OCI-LY1 (cell line): ENCODE measurements at regions not wholly inside any gene's neighbourhood (a gene's known extent, or its start where the extent isn't known, plus 50 kb on each side); places are given as distances from the start of the nearest gene placed in this dataset.

ENCODE experiments used
- EZH2 ChIP-seq: fragments of 200-600 bp; sonication (generic), shearing (Covaris generic); IDR thresholded peaks from 2 replicates; pipeline ENCODE4 v1.8.0; 2017; ENCODE audit warnings: borderline replicate concordance, mixed run types, mild to moderate bottlenecking, antibody characterized with exemption, low read length, moderate library complexity, mixed read lengths
- TF ChIP-seq, protein P1 (sequence below): fragments of 200-600 bp; sonication (generic), shearing (Covaris generic); IDR thresholded peaks from 2 replicates; pipeline ENCODE4 v1.5.1; 2017; ENCODE audit warnings: mild to moderate bottlenecking, antibody characterized with exemption, low read length, moderate library complexity, mixed read lengths

DNA sequence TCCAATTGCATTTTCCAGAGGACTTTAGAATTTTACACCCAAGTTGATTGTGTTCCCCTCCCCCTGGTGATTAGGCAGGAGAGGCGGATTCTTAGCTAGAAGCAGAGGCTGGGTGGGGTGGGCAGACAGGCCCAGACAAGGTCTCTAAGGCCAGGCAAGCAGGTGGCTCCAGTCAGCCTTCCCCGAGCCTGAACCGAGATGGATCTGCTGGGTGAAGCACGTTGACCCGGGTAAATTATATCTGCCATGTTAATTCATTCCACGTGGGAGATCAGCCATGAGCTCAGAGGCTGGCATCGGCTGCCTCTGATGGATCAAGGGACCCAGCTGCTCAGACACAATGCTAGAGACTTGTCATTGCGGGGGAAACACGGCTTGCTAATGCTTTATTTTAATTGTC is 159.5 kb upstream of the MAFB start:
- no peak for TF ChIP-seq EZH2
- TF ChIP-seq, protein P1, sequence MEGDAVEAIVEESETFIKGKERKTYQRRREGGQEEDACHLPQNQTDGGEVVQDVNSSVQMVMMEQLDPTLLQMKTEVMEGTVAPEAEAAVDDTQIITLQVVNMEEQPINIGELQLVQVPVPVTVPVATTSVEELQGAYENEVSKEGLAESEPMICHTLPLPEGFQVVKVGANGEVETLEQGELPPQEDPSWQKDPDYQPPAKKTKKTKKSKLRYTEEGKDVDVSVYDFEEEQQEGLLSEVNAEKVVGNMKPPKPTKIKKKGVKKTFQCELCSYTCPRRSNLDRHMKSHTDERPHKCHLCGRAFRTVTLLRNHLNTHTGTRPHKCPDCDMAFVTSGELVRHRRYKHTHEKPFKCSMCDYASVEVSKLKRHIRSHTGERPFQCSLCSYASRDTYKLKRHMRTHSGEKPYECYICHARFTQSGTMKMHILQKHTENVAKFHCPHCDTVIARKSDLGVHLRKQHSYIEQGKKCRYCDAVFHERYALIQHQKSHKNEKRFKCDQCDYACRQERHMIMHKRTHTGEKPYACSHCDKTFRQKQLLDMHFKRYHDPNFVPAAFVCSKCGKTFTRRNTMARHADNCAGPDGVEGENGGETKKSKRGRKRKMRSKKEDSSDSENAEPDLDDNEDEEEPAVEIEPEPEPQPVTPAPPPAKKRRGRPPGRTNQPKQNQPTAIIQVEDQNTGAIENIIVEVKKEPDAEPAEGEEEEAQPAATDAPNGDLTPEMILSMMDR: no peak
